H1 (cell line): ENCODE measurements at regions not wholly inside any gene's neighbourhood (a gene's known extent, or its start where the extent isn't known, plus 50 kb on each side); places are given as distances from the start of the nearest gene placed in this dataset.

Experiments
- CBX8 ChIP-seq: fragments of 300-800, 300-1000 bp; sonication (generic); IDR thresholded peaks from 2 replicates; pipeline ENCODE4 v1.7.1; 2016; ENCODE audit warnings: low read depth, low read length, borderline replicate concordance
- CEBPB ChIP-seq: IDR thresholded peaks from 2 replicates; pipeline ENCODE4 v1.6.1; 2012; ENCODE audit warnings: low read depth, low read length
- POLR2AphosphoS5 ChIP-seq: IDR thresholded peaks from 2 replicates; pipeline ENCODE4 v1.6.1; 2011; ENCODE audit warnings: low read depth, low read length
- SIN3A ChIP-seq, 2 experiments: IDR thresholded peaks in 1 of 2; conservative IDR thresholded peaks in 1 of 2; 2 replicates each; pipeline ENCODE4 v1.6.1; 2011 to 2012; ENCODE audit warnings: low read length in 2 of 2, improper control_type of control experiment in 1 of 2, low read depth in 1 of 2, mild to moderate bottlenecking in 1 of 2
- SRF ChIP-seq: IDR thresholded peaks from 2 replicates; pipeline ENCODE4 v1.6.1; 2011; ENCODE audit warnings: mild to moderate bottlenecking, low read depth, low read length, moderate library complexity
- TCF12 ChIP-seq: IDR thresholded peaks from 2 replicates; pipeline ENCODE4 v1.6.1; 2011; ENCODE audit warnings: low read depth, mild to moderate bottlenecking, low read length
- YY1 ChIP-seq: IDR thresholded peaks from 2 replicates; pipeline ENCODE4 v1.6.1; 2011; ENCODE audit warnings: low read depth, mild to moderate bottlenecking, low read length

- TF ChIP-seq CBX8 (no peak), SRF (no peak), YY1 (no peak), SIN3A (conservative IDR thresholded peaks at IDR 0.05 in 1 of 2, IDR thresholded peaks at IDR 0.05 in 1 of 2; ENCODE audit: low read depth in 1 of 2, low read length in 2 of 2) (no peak), TCF12 (no peak), CEBPB (no peak), POLR2AphosphoS5 (no peak)
Observed at GRCh38 chr1:69203166-69203565, 364.6 kb upstream of the LRRC7 start (continued).
